Stimulated activated CD4-positive, alpha-beta T cell treated with anti-CD3 and anti-CD28 coated beads, Interleukin-15, amount 100 ng/mL, for 48 hours (primary cell): ENCODE measurements at regions not wholly inside any gene's neighbourhood (a gene's known extent, or its start where the extent isn't known, plus 50 kb on each side); places are given as distances from the start of the nearest gene placed in this dataset.

Source experiments
- DNase-seq, 2 donors: peaks; one replicate each; pipeline ENCODE4 v3.0.0-alpha.2; 2020; ENCODE audit warnings: low read depth in 2 of 2

DNA sequence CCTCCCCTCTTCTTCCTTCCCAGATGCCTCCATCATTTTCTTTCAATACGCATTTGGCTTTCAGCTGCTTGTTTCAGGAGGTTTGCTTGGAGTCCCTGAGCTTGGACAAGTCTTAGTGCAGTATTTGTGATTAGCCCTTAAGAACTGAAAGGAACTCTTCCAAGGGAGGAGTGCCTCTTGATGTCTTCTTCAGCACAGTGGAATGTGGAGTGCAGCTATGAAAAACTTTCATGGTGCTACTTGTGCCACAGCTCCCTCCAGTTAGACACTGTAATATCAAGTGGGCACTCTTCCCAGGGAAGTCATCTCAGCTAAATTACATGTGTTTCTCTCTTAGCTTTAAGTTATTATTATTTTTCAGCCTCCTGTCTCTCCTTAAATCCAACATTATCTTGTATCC is 173.1 kb downstream of the NECTIN3 start:
- DNase-seq: no peak

DNA sequence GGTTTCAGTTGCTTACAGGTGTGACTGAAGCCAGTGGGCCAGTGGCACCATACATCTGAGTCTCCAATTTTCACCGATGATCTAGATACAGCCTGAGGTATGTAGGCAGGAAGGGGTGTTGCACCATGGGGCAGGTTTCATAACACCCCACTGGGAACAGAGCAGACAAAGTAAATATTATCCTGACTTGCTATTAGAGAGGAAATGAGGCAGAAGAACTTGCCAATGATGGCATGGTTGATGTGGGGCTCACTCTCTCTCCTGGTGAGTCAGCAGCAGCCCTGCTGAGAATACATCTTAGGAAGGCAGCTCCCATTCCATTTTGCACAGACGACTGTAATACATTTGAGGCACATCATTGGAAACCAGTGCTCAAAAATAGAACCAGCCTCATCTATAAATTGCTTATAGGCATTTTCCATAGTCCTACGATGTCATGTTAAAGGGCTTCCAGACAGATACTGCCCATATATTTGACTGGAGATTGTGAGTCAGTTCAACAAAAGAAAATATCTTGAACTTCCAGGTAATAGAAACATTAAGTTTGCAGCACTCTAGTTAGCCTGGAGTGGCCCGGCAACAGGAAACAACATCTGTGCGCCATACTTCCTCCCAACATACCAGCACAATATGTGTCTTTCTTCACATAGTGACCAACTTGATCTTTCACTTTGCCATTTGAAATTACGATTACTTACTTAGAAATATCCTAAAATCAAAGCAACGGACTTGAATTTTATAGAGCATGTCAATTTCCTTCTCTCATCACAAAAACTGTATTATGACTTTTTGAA is 175.5 kb downstream of the NECTIN3 start:
- DNase-seq: no peak

DNA sequence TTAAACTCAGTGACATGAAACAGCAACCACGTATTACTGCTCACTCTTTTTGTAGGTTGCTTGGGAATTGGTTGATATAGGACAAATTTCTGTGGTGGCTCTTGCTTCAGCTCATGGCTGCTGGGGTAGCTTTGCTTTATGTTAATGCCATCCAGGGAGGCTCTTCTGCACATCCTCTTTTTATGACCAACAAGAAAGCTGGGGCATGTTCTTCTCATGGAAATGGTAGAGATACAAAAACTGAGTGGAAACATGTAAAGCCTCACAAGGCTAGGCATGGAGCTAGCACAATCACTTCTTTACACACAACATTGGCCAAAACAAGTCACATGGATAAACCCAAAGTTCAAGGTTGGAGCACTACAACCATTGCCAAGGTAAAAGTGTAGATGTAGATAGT is 176.8 kb downstream of the NECTIN3 start:
- DNase-seq: no peak

DNA sequence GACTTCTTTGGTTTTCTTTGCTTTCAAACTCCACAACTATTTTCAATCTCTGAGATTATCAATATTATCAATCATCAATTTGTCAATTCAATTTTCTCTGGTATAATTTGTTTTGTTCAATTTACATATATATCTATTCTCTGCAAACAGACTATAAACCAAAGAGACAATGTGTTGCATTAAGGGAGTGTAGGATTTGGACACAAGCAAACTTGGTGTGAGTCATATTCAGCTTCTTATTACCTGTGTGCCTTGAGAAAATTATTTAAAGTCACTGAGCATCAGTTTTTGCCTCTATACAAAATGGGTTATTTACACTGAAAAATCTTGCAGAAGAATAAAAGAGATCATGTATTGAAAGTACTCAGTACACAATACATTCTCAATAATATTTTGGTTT is 177.8 kb downstream of the NECTIN3 start:
- no peak for DNase-seq

DNA sequence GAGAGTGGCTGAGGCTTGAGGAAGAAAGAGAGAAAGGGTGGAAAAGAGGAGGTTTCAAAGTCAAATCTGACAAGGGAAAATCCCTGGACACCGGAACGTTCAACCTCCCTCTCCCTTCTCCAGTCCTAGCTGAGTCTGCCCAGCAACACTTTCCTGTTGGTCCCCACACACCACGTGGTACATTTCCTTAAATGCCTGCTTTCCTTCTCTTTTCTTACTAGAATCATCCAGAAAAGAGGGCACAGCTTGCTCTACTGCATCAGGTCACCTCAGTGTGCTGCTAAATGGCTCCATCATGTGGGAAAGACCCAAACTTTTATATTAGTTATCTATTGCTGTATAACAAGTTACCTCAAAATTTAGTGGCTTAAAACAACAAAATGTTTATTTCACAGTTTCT is 181.2 kb downstream of the NECTIN3 start:
- DNase-seq: no peak

DNA sequence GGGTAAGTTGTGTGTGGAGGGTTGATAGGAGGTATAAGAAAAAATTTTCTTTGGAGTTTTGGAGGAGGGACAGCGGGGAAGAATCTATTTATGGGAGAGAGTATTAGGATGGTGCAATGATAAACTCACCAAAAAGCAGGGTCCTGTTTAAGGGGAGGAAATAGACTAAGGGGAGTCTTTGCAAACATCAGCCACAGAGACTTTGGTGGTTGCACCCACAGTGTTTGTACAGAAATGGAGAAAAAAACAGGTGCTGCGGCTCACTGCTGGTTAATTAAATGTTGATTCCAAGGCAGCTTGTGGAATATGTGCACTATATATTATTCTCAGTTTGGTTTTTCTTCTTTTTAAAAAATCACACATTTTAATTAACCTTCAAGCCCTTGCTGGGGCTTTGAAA is 182.1 kb downstream of the NECTIN3 start:
- DNase-seq: no peak

DNA sequence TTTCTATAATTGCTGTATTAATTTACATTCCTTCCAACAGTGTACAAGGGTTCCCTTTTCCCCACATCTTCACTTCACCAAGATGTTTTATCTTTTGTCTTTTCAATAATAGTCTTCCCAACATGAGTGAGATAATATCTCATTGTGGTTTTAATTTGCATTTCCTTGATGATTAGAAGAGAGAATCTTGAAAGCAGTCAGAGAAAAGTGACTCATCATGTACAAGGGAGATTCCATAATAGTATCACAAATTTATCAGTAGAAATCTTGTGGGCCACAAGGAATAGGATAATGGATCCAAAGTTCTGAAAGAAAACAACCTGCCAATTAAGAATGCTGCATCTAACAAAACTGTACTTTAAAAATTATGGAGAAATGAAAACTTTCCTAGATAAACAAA is 189.3 kb downstream of the NECTIN3 start:
- no peak for DNase-seq

DNA sequence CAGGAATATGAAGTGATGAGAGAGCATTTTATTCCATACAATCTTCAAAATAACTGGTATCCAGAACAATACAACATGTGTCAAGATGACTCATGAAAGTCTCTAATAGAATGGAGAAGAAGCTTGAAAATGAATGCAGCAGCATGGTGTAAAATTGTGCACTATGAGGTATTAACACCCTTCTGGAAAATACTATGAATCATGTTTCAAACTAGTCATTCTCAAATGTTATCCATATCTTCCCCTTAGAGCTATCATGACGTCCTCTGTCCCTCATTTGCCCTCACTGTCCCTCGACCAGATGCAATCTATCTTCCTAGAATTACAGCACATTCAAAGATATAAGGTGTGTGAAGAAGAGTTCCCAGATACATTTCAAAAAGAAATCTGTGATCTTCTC is 198.2 kb downstream of the NECTIN3 start:
- no peak for DNase-seq

DNA sequence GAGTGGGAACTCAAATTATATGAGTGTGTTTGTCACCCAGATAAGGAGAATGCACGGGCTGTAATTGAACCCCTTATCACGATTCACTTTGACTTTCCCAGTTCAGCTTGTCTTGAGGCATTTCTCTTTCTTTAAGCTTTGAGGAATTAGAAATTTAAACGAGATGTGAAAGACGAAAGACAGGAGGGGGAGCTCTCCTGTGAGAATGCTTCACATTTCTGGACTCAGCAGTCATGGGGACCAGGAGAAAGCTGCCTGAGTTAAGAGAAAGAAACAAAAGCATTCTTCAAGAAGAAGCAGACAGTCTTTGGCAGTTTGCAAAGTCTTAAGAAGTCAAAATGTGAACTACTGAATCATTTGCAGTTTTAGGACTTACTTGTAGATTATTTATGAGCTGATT is 205.6 kb downstream of the NECTIN3 start:
- no peak for DNase-seq

DNA sequence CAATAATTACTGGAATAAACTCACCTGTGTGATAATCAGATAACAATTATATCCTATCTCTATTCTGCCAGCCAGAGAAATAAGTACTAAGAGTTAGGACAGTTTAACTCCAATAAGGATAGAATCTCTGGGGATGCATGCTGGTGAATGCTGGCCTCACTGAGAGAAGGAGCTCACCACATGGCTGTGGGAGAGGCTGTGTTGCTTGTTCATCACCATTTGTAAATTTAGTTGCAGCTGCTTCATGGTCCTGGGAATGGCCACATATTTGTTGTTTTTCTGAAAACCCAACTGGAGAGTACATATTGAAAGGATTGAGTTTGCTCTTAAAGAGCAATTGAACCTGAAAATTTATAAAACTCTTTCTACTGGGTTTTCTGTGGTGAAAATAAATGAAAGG is 207.3 kb downstream of the NECTIN3 start:
- no peak for DNase-seq

DNA sequence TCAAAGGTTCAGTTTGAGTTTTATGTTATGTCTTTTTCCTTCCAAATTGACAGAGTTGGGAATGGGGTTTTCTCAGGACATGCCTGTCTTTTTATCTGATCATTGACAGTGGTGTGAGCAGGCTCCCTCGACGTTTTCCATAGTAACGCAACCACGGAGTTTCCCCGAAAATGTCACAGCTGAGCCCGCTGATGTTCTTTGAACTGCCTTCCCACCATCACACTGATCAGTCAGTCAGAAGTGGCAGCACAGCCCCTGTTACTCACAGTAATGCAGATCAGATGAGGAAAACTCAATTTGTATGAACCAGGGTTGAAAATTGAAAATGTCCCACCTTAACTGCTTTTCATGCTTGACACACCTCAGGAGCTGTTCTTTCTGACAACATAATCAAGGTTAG is 210.4 kb downstream of the NECTIN3 start:
- no peak for DNase-seq

DNA sequence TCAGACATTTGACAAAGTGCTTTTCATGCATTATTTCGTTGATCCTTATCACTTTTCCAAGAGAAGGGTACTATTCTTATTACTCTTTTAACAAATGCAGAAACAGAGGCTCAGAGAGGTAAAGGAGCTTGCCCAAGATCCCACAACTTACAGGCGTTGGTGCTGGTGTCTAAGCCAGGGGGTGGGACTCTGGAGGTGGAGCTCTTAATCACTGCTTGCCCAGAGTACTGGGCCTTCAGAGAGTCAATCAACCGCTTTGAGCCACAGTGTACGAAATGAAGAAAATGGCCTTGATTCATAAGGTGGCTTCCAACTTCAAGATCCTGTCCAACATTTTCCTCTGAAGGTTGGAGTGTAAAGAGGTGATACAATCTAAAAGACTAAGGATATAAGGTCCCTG is 211.5 kb downstream of the NECTIN3 start:
- DNase-seq: no peak

DNA sequence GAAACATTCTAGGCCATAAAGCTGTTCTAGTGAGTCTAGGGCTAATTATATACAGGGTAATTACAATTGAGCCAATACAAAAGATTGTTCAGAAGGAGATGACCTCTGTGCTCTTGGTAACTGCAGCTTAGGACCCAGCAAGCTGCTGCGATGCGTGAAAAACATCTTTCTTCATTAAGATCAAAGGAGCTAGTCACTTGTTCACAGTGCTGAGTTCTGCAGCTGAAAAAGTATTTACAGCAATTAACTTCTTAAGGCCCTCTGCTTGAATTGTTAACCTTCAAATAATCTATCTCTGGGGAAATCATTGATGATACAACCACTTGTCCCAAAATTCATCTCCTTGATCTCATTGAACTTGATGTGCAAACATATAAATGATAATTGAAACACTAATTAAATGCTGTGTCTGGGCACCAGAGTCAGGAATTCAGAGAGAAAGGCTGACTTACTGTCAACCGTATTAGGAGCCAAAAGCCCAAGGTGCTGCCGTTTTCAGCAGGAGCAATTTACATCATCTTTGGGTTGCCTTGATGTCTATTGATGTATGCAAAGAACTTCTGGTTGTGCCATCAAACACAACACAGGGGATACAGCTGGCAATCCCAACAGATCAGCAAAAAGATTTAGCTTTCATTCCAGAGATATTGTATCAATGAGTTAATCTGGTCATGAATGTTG is 213.0 kb downstream of the NECTIN3 start:
- no peak for DNase-seq

DNA sequence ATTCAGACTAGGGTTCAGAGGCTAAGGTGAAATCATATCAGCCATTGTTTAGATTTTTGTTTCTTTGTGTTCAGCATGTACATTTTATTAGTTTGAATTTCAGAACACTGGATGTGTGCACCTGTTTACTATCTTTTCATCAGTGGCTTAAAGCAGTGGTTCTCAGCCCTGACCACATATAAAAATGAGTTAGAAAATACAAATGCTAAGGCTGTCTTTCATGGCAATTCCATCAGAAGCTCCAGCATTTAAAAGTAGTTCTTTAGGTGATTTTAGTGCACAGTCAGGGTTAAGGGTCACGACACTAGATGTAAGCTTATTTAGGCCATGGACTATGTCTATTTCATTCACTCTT is 213.5 kb downstream of the NECTIN3 start:
- DNase-seq: no peak

DNA sequence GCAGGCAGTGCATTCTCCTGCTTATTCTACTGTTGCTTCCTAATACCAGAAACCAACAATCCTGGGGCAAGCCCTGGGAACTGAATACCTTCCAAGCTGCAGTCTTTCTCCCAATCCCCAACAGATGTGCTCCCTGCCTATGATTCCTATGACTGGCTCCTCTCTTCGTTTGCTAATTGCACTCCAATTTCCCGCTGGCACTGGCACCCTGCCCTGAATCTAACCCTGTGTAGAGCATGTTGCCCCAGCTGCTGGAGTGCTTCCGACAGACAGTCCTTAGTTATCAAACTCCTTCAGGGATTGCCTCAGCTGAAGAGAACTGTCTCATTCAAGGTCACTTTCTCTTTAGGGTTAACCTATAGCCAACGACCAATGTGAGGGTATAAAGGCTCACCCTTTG is 214.1 kb downstream of the NECTIN3 start:
- no peak for DNase-seq

DNA sequence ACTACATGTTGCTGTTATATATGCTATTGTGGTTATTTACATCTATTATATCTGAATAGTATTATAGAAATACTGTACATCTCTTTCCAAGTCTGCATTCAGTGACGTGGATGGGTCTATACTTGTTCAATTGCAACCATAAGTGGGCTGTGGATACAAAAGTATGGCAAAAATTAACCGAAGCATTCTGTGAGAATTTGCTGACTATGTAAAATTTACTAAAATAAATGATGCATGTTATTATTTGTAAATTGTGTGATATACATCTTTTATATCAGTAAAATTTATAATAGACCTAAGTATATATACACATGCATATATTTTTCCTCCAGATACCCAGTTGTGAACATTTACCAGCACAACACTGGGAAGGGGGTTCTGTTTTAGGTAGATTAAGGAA is 215.1 kb downstream of the NECTIN3 start:
- DNase-seq: no peak

DNA sequence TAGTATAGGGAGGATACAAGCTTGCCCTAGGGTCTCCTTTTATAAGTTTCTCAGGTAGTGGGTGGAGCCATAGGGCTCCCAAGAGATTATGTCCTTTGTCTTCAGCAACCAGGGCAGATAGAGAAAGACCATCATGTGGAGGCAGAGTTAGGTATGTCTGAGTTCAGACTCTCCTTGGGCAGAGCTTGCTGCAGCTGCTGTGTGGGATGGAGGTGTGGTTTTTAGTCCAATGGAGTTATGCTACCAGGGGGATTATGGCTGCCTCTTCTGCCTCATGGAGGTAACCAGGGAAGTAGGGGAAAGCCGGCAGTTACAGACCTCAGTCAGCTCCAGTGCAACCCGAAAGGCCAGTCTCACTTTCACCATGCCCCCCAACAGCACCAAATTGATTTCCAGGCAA is 220.5 kb downstream of the NECTIN3 start:
- no peak for DNase-seq

DNA sequence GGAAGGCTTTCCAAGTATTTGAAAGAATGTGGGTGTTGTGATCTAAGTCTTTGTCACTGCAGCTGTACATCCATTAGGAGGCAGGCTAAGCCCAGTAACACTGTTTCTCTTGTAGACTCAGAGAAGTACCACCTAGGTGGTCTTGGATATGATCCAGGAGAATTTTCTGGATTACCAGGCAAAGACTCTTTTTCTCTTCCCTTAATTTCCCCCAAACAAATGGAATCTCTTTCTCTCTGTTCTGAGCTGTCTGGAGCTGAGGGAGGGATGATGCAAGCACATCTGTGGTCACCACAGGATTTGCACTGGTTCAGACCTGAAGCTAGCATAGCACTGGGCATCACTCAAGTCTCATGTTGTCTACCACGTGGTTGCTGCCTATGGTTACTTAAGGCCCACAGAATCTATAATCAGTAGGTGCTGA is 227.6 kb downstream of the NECTIN3 start:
- no peak for DNase-seq

DNA sequence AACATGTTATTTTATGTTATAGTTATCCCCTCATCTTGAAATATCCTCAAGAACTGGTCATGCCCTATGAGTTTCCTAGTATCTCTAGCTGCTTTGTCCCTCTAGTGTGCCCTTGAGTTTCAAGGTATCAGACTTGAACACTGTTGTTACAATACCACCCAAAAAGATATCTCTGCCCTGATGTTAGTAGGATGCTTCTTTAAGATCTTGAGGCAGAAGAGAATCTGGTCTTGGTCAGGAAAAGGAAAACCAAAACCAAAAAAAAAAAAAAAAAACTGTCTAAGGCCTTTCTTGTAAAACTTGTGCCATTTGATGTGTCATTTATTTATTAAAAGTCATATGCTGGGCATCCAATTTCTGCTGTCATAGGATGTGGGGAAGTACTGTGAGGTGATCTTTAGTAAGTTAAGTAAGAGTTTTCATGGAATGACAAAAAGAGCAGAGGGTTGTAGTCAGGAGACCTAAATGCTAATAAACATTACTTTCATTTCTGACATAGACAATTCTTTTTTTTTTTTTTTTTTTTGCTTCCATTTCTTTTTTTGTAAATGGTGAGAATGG is 229.7 kb downstream of the NECTIN3 start:
- no peak for DNase-seq

DNA sequence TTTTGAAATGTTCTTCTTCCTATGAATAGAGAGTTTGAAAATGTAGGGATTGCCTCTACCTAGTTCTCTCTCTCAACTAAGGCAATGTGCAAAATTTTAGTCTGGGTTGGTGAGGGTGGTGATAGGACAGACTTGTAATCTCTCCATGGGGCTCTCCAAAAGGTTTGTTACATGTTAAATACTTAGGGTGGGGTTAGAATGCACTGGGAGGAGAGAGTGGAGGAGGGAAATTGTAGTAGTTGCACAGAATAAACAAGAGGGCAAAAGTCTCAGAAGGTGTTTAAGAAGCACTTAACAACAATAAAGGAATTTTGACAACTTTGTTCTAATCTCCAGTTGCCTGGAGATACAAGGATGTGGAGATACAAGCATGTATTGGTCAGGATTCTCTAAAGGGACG is 230.4 kb downstream of the NECTIN3 start:
- no peak for DNase-seq

DNA sequence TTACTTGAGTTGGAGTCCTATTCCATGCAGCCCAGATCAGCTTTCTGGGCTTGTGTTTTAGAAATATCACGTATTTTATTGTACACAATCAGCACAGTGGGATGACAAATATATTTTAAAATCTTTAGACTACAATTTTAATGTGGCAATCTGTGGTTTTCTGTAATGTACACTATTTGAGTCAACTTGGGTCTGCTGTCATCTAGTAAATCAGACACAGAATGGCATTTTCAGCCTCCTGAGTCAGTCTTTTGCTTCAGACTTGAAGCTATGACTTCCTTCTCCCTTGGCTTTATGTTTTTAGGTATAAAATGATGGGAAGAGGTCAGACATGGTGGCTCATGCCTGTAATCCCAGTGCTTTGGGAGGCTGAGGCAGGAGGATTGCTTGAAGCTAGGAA is 232.1 kb downstream of the NECTIN3 start:
- DNase-seq: no peak

DNA sequence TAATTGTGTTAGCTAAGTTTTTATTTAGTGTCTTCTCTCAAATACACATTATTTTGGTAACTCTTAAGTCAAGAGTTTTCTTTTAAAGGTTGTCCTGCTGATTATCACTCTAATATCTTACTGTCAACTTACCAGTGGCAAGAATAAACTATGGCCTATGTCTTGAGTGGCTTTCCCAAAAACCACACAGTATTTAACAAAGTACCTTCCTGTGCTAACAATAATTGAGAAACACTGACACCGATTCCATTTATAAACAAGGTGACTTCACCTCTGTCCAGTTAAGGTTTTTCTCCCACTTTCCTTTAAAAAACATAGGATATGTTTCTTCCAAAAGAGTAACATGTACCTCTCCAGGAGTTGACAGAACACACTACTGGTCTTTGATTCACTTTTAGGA is 234.3 kb upstream of the CD96 start:
- no peak for DNase-seq

DNA sequence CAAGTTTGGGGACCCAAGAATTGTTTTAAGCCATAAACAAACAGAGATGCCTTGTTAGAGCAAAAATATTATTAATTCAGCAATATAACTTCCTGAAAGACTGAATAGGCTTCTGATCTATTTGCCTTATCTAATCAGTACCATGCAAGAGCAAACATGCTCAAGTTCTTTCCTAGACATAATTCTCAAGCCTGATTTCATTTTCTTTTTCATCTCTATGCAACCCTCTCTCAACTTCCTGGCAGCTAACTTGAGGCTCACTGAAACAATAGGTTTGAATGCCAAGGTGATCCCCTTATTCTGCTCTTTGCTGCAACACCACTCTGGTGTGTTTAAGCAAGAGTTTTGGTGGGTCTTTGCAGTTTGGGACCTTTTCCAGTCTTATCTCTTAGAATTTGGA is 230.9 kb upstream of the CD96 start:
- DNase-seq: no peak
